WTC11 (cell line): ENCODE measurements at regions not wholly inside any gene's neighbourhood (a gene's known extent, or its start where the extent isn't known, plus 50 kb on each side); places are given as distances from the start of the nearest gene placed in this dataset.

ENCODE experiments used
- GTF2I ChIP-seq: fragments of 250-450 bp; sonication (Bioruptor Pico); conservative IDR thresholded peaks from 2 replicates; pipeline ENCODE4 v1.4.0; 2021; ENCODE audit warnings: mild to moderate bottlenecking
- JUN ChIP-seq: sonication (generic); formaldehyde crosslinking; IDR thresholded peaks from 2 replicates; pipeline ENCODE4 v1.8.0; 2023; ENCODE audit warnings: mild to moderate bottlenecking, missing genetic modification reagents
- NFYB ChIP-seq: sonication (generic); formaldehyde crosslinking; conservative IDR thresholded peaks from 2 replicates; pipeline ENCODE4 v1.8.0; 2022; ENCODE audit warnings: low read depth, missing genetic modification reagents
- SP1 ChIP-seq: sonication (generic); formaldehyde crosslinking; conservative IDR thresholded peaks from 2 replicates; pipeline ENCODE4 v1.8.1; 2022; ENCODE audit warnings: missing genetic modification reagents
- TCF7 ChIP-seq: sonication (generic); formaldehyde crosslinking; IDR thresholded peaks from 2 replicates; pipeline ENCODE4 v1.8.0; 2022; ENCODE audit warnings: mild to moderate bottlenecking, low read depth, missing genetic modification reagents, moderate library complexity
- TEAD1 ChIP-seq: sonication (generic); formaldehyde crosslinking; IDR thresholded peaks from 2 replicates; pipeline ENCODE4 v1.8.0; 2022; ENCODE audit warnings: mild to moderate bottlenecking, missing genetic modification reagents
- TEAD4 ChIP-seq: sonication (generic); formaldehyde crosslinking; IDR thresholded peaks from 2 replicates; pipeline ENCODE4 v1.8.0; 2022; ENCODE audit warnings: mild to moderate bottlenecking, missing genetic modification reagents
- ZNF423 ChIP-seq: fragments of 250-450 bp; sonication (Bioruptor Pico); IDR thresholded peaks from 2 replicates; pipeline ENCODE4 v2.1.2; 2022; ENCODE audit warnings: mild to moderate bottlenecking, moderate library complexity
- TF ChIP-seq, protein P1 (sequence below): sonication (generic); formaldehyde crosslinking; IDR thresholded peaks from 2 replicates; pipeline ENCODE4 v1.8.0; 2022; ENCODE audit warnings: mild to moderate bottlenecking, missing genetic modification reagents
- TF ChIP-seq, protein P2 (sequence below): sonication (generic); formaldehyde crosslinking; IDR thresholded peaks from 2 replicates; pipeline ENCODE4 v1.8.1; 2022; ENCODE audit warnings: low read depth, missing genetic modification reagents, borderline replicate concordance
- TF ChIP-seq, protein P3 (sequence below): fragments of 200-600 bp; IDR thresholded peaks from 2 replicates; pipeline ENCODE4 v1.8.0; 2022; ENCODE audit warnings: antibody characterized with exemption
- TF ChIP-seq, protein P4 (sequence below): sonication (generic); formaldehyde crosslinking; IDR thresholded peaks from 2 replicates; pipeline ENCODE4 v1.8.0; 2022; ENCODE audit warnings: mild to moderate bottlenecking, missing genetic modification reagents
- TF ChIP-seq, protein P5 (sequence below): sonication (generic); formaldehyde crosslinking; conservative IDR thresholded peaks from 2 replicates; pipeline ENCODE4 v1.8.1; 2022; ENCODE audit warnings: mild to moderate bottlenecking, missing genetic modification reagents

DNA sequence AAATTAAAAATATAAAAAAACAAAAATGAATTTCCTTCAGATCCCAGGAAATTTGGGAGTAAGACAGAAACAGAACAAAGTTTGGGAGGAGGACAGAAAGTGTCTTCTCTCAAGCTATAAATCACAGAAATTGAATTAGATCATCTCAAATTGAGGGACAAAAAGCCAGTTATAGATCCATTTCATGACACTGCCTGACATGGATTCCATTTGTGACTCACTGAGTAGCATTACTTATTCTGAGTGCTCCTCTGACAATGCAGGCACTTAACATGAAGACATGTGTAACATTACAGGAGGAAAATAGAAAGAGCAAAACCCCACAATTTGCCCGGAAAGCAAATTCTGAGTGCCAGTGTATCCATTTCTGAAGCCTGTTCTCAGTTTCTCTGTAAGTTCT lies 63.9 kb upstream of the CREB1 start:
- TF ChIP-seq, protein P1, sequence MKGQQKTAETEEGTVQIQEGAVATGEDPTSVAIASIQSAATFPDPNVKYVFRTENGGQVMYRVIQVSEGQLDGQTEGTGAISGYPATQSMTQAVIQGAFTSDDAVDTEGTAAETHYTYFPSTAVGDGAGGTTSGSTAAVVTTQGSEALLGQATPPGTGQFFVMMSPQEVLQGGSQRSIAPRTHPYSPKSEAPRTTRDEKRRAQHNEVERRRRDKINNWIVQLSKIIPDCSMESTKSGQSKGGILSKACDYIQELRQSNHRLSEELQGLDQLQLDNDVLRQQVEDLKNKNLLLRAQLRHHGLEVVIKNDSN (CRISPR knock-in tag): no peak
- TF ChIP-seq, protein P2, sequence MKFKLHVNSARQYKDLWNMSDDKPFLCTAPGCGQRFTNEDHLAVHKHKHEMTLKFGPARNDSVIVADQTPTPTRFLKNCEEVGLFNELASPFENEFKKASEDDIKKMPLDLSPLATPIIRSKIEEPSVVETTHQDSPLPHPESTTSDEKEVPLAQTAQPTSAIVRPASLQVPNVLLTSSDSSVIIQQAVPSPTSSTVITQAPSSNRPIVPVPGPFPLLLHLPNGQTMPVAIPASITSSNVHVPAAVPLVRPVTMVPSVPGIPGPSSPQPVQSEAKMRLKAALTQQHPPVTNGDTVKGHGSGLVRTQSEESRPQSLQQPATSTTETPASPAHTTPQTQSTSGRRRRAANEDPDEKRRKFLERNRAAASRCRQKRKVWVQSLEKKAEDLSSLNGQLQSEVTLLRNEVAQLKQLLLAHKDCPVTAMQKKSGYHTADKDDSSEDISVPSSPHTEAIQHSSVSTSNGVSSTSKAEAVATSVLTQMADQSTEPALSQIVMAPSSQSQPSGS: no peak
- TF ChIP-seq, protein P3, sequence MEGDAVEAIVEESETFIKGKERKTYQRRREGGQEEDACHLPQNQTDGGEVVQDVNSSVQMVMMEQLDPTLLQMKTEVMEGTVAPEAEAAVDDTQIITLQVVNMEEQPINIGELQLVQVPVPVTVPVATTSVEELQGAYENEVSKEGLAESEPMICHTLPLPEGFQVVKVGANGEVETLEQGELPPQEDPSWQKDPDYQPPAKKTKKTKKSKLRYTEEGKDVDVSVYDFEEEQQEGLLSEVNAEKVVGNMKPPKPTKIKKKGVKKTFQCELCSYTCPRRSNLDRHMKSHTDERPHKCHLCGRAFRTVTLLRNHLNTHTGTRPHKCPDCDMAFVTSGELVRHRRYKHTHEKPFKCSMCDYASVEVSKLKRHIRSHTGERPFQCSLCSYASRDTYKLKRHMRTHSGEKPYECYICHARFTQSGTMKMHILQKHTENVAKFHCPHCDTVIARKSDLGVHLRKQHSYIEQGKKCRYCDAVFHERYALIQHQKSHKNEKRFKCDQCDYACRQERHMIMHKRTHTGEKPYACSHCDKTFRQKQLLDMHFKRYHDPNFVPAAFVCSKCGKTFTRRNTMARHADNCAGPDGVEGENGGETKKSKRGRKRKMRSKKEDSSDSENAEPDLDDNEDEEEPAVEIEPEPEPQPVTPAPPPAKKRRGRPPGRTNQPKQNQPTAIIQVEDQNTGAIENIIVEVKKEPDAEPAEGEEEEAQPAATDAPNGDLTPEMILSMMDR: no peak
- TF ChIP-seq ZNF423 (CRISPR knock-in tag) (no peak), JUN (CRISPR knock-in tag) (no peak), SP1 (CRISPR knock-in tag) (no peak), TEAD4 (CRISPR knock-in tag) (no peak), NFYB (CRISPR knock-in tag) (no peak), TCF7 (CRISPR knock-in tag) (no peak), GTF2I (CRISPR knock-in tag) (no peak), TEAD1 (no peak)
- TF ChIP-seq, protein P4, sequence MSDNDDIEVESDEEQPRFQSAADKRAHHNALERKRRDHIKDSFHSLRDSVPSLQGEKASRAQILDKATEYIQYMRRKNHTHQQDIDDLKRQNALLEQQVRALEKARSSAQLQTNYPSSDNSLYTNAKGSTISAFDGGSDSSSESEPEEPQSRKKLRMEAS (CRISPR knock-in tag): no peak
- TF ChIP-seq, protein P5, sequence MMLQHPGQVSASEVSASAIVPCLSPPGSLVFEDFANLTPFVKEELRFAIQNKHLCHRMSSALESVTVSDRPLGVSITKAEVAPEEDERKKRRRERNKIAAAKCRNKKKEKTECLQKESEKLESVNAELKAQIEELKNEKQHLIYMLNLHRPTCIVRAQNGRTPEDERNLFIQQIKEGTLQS: no peak
